WTC11 (cell line): ENCODE measurements at regions not wholly inside any gene's neighbourhood (a gene's known extent, or its start where the extent isn't known, plus 50 kb on each side); places are given as distances from the start of the nearest gene placed in this dataset.

Experiments used
- AFF4 ChIP-seq: sonication (generic); formaldehyde crosslinking; IDR thresholded peaks from 2 replicates; pipeline ENCODE4 v1.8.1; 2023; ENCODE audit warnings: mild to moderate bottlenecking, missing genetic modification reagents, borderline replicate concordance
- TCF7 ChIP-seq: sonication (generic); formaldehyde crosslinking; IDR thresholded peaks from 2 replicates; pipeline ENCODE4 v1.8.0; 2022; ENCODE audit warnings: mild to moderate bottlenecking, low read depth, missing genetic modification reagents, moderate library complexity
- ZNF232 ChIP-seq: sonication (generic); formaldehyde crosslinking; IDR thresholded peaks from 2 replicates; pipeline ENCODE4 v1.8.0; 2022; ENCODE audit warnings: mild to moderate bottlenecking, missing genetic modification reagents
- TF ChIP-seq, protein P1 (sequence below): fragments of 200-600 bp; IDR thresholded peaks from 2 replicates; pipeline ENCODE4 v1.8.0; 2022; ENCODE audit warnings: antibody characterized with exemption

- TF ChIP-seq, protein P1, sequence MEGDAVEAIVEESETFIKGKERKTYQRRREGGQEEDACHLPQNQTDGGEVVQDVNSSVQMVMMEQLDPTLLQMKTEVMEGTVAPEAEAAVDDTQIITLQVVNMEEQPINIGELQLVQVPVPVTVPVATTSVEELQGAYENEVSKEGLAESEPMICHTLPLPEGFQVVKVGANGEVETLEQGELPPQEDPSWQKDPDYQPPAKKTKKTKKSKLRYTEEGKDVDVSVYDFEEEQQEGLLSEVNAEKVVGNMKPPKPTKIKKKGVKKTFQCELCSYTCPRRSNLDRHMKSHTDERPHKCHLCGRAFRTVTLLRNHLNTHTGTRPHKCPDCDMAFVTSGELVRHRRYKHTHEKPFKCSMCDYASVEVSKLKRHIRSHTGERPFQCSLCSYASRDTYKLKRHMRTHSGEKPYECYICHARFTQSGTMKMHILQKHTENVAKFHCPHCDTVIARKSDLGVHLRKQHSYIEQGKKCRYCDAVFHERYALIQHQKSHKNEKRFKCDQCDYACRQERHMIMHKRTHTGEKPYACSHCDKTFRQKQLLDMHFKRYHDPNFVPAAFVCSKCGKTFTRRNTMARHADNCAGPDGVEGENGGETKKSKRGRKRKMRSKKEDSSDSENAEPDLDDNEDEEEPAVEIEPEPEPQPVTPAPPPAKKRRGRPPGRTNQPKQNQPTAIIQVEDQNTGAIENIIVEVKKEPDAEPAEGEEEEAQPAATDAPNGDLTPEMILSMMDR: no peak
- no peak for TF ChIP-seq ZNF232 (CRISPR knock-in tag)
- TF ChIP-seq TCF7 (CRISPR knock-in tag): no peak
- TF ChIP-seq AFF4: no peak
These were observed 529.4 kb upstream of the AMELY start for GRCh38 chrY:7440796-7441530.
